NCI-H524 treated with DMSO at 0.1 percent for 48 hours (cell line): ENCODE measurements at regions not wholly inside any gene's neighbourhood (a gene's known extent, or its start where the extent isn't known, plus 50 kb on each side); places are given as distances from the start of the nearest gene placed in this dataset.

Experiments used
- DNase-seq: peaks from one replicate; lab custom pipeline; 2025; lab: John Stamatoyannopoulos, UW

DNA sequence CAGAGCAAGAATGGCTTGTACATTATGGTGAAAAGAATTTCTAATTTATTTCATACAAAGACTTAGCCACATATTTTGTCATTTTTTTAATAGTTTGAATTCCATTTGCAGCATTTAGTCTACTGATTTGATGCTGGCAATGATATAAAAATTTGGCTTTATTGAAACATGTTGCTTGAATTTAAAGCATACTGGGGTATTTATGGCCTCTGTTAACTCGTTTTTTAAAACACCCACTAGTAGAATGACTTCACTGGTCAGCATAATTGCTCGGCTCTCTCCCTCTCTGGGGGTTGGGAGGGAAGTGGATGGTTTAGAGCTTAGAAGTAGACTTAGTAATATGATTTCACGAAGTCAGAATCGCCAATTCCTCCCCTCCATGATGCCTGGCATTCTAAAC is 354.9 kb upstream of the HTR2A start:
- no peak for DNase-seq

DNA sequence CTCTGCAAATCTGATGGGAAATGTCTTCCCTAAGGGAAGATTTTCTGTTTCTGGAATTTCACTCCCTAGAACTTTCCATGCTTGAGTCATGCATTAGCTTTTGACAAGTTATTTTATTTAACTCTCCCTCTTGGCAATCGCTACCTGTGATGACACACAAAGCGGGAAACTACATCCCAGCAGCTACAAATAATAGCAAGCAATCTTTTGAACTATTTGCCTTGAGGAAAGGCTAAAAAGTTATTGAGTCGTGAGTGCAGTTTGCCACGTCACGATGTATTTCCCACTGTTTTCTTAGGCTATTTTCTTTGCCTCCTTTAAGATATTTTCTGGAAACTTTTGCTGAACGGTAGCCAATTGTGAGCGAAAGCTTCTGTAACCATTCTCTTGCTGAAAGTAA is 353.3 kb upstream of the HTR2A start:
- DNase-seq = no peak

DNA sequence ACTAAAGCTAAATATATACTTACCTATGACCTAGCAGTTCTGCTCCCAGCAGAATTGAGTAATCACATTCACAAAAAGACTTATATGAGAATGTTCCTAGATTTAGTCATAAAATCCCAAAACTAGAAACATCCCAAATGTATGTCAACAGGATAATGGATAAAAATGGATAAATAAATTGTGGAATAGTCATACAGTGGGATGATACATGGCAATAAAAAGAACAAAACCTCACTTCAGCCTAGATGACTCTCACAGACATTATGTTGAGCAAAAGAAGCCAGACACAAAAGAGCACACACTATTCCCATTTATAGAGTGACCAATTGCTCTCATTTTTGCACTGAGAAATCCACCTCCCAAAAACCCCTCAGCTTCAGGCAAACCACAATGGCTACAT is 352.4 kb upstream of the HTR2A start:
- DNase-seq = no peak

DNA sequence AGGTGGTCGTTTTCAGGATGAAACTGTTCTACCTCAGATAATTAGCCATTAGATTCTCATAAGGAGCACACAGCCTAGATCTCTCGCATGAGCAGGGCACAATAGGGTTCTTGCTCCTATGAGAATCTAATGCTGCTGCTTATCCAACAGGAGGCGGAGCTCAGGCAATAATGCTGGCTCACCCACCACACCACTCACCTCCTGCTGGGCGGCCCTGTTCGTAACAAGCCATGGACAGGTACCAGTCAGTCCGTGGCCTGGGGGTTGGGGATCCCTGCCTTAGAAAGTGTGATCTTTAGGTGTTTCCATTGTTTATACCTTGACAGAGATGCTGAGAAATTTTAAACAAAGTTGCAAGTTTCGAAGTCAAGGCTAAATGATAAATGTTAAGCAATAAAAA is 344.6 kb upstream of the HTR2A start:
- DNase-seq = no peak

DNA sequence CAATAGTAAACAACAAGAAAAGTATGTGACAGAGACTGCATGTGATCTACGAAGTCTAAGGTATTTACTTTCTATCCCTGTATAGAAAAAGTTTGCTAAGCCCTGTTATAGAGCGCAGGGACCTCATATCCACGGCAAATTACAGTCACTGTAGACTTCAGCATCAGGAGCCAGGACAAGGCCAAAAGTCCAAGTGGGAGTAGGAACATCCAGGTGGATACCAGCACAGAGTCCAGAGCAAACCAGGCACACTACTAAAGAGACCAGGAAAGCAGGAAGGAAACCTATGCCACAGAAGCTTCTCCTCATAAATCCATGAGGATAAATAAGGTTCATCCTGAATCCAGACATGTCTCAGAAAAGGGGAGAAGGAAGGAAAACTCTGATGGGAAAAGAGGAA is 342.2 kb upstream of the HTR2A start:
- no peak for DNase-seq

DNA sequence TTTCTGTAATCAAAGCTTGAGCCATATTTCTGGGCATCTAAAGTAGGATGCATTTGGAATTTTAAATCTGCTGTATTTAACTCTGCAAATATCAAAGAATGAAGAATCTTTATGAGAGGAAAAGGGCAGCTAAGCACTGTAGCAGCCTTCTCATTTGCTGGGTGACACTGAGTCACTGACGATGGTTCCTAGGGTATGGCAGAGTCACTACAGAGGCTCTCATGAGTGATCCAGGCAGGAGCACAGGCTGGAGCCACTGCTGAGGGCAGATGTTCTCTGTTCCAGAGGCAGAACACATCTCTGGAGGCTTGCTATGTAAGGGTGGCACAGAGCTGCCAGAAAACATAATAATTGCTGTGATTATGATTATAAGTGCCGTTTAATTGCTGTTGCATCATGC is 340.7 kb upstream of the HTR2A start:
- no peak for DNase-seq

DNA sequence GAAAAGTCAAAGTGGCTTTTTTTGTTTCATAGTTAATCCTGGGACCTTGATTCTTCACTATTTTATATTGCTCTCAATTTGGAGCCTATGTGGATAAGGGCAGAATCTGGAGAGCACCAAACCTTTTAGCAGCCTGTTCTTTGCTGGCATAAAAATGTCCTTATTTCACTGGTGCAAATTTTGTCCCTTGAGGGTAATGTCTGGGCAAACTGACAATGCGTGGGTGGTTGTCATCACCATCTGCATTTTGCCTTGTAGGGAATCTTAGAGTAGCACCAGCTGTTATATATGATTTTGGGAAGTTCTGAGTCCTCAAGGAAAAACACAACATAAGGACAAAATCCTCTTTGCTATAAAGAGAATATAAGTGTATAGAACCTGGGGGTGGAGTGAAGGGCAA is 336.9 kb upstream of the HTR2A start:
- DNase-seq = no peak

DNA sequence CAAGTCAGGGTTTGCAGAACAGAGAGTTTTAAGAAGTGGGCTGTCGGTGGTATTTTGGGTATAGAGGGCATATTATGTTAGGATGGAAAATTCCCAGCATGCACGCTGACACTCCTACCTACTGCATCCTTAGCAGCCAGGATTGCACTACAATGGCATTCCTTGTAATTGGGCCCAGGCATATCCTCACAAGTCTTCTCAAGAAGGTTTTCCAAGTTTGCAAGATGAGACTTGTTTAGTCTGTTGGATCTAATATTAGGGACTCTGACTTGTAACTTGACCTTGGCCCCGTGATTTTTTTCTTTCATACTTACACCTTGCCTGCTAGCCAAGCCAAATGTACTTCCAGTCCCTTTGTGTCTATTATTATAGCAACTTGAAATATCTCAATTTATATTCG is 335.7 kb upstream of the HTR2A start:
- no peak for DNase-seq

DNA sequence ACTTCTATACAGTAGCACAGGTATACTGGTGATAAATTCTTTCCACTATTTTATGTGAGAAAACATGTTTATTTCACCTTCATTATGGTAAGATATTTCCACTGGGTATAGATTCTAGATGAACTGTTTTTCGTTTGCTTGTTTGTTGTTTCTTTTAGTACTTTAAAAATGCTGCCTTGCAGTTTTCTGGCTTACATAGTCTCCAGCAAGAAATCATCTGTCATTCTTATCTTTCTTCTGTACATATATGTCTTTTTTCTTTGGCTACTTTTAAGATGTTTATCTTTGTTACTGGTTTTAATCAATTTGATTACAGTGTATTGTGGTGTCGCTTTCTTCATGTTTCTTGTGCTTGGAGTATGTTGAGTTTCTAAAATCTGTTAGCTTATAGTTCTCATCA is 333.3 kb upstream of the HTR2A start:
- DNase-seq = no peak

DNA sequence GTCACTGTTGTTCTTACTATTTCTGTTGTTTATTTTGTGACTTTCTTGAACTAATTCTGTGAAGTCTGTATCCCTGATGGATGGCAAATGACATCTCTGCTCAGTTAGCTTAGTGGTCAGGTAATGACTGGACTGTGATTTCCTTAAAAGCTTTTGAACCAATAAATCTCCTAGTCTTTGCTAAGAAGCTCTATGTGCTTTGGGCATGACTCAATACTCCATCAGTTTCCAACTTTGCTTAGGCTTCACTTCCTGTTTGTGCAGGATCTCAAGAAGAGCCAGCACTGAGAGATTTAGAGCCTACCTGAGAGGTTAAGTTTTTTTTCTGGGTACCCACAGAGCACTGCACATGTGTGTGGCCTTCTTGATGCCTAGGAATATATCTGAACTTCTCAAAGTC is 329.7 kb upstream of the HTR2A start:
- no peak for DNase-seq

DNA sequence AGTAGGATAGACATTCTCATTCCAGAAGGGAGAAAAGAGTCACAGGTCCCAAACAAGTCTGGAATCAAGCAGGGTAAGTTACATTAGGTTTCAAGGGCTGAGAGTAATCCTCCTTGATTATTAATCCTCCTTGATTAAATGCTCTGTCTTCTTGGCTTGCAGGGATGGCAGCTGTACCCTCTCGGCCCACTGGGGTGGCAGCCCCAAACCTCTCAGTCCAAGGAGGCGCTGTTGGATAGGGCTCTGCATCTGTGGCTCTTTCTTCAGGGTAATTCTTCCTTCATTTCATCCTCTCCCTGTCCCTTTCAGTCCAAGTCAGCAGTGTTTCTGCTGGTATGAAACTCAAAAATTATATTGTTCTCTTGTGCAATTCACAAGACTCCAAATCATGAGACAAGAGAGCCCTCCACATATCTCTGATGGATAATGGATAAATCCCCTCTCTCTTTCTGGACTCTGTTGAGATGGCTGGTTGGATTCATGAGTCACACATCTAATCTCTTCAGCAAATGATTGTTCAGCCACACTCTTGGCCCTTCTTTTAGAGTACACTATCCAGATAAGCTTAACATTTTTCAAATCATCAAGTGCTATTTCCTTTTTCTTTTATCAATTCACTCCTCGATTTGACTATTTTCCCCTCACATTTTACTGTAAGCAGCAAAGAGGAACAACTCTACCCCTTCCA is 323.7 kb upstream of the HTR2A start:
- no peak for DNase-seq

DNA sequence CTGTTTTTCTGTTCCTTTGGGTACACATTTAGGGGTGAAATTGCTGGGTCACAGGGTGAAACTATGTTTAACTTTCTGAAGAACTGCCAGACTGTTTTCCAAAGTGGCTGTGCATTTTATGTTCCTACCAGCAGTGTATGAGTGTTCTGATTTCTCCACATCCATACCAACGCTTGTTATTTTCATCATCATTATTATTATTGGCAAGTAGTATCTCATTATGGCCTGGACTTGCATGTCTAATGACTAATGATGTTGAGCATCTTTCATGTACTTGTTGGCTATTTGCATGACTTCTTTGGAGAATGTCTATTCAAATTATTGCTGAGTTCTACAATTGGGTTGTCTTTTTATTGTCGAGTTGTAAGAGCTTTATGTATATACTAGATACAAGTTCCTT is 321.8 kb upstream of the HTR2A start:
- DNase-seq = no peak

DNA sequence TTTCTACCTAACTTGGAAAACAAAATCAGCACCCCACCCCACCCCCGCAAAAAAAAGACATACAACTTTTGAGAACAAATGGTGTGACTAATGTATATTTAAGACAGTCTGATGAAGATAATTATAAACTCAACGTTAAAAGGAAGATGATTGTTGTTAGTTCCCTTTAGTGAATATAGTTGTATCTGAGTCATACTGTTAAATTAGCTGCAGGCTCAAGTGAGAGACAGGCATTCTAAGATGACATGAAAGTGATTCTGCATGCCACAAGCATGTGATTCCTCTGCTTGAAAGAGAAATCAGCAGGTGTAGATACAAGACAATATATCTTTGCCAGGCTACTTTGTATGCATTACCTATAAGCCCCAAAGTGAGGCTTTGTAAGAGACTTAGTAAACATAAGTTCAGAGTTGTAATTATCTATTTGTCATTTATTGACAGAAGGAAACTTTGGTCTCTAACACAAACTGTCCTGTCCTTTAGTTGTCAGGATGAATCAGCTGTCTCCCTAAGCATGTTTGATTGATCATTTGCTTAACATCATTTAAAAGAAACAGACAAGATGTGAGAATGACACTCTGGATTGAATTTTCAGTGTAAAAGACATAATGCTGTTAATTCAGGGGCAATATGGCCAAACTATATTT is 319.4 kb upstream of the HTR2A start:
- no peak for DNase-seq

DNA sequence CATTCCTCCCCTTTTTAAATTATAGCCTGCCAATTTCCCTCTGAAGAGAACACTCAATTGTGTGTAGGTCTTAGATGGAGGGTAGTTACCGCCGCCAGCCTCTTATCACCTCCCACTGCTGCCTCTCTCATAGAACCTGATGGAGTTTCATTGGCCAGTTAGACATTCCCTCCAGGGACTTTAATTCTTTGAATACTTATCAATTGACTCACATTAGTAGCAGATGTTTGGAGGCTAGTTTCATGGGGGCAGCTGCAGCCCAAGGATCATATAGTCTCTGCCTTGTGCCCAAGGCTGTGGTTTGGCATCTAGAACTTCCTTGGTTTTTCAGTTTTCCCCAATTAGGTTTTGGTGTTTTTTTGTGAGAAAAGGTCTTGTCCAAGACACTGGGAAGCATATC is 318.9 kb upstream of the HTR2A start:
- no peak for DNase-seq

DNA sequence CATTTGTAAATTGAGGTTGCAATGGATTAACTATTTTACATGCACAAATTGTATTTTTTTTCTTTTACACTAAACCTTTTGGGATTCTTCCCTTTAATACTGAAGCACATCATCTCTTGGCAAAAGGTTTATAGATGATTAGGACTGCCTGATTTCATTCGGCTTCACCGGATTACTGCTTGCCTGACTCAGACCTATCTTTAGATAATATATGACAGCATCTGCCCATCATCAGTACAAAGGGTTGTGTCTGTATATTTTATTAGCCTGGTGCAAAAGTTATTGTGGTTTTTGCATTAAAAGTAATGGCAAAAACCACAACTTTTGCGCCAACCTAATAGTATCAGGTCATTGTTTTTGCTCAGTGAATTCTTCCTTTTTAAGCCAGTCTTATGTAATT is 316.2 kb upstream of the HTR2A start:
- no peak for DNase-seq

DNA sequence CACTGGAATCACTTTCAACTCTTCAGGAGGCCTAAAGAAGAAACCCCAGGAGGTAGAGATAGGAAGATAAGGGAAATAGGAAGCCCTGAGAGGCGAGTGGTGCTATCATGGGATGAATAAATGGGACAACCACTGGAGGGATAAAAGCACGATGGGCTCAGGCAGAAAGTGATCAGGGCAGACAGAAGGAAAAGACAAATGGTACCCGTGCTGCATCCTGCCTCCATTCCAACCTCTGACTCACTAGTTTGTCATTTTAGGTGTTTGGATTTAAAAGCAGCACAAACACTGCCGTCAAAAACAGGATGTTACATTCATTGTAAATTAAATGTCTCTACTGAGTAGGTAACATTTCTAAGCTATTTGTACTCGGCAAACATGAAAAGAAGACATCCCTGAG is 314.3 kb upstream of the HTR2A start:
- no peak for DNase-seq

DNA sequence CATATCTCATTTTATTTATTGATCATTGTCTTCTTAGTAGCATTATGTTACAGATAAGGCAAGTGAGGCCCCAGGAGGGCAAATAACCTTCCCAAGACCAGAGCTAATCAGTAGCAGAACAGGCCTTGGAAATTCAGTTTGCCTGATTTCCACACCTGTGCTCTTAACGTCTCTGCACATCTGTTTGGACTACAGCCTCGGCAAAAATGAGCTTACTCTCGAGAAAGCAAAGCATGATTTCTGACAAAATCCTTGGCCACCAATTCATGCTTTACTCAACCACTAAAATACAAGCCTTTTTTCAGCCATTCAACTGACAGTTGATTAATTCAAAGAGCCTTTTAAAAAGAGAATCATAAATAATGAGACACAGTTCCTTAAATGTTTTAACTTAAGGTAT is 309.3 kb upstream of the HTR2A start:
- no peak for DNase-seq

DNA sequence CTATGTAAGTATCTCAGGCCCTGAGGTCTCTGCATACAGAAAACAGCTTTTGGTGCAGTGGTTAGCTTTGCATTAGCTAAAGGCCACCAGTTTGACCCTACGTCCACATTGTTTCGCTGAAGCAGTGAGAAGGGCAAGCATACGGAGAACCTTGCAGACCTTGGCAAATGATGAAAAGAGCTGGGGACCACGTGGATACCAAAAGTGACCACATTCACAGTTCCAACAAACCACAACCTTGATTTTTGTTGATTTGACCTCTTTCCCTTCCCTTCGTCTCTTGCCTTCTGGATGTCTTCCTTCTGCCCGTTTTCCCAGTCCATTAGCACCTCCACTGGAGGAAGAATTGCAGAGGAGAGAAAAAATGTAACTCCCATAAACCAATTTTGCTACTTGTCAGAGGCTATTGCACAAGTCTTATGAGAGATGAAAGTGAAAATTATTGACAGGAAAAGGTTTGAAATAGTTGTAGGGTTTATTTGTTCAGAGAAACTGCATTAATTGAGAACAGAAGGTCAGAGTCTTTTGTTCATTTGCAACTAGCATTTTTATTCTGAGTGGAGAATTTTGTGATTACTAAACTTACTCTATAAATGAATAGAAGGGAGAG is 293.9 kb upstream of the HTR2A start:
- no peak for DNase-seq

DNA sequence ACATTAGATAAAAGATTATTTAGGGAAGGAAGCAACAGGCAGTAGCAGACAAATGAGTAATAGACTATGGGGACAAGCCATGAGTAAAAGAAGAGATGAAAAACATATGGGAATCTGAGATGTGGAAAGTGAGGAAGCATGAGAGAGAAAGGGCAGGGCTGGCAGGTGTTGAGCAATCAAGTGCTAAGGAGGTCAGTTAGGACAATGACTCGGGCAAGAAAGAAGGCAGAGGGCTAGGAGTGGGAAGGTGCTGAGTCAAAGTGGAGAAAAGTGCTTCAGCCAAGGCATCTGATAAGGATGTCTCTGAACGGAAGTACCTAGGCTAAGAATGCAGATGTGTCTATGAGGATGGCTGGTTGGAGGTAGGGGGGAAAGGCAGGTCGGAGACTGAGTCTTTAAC is 291.9 kb upstream of the HTR2A start:
- no peak for DNase-seq

DNA sequence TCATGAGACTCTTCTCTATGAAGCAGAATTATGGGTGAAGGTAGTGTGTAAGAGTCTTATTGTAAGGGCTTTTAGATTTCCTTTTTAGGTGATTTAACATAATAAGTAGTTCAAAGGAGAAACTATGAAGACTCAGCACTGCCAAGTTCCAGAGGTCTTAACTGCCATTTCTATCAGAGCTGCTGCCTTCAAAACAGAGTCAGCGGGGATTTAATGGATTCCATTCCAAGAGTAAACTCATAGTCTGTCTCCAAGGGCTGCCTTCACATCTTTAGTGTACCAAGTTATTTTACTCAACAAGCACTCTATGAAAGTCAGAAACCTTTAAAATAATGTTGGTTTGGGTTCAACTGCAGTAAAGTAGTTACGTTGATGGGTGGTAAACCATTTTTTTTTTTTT is 289.6 kb upstream of the HTR2A start:
- DNase-seq = no peak

DNA sequence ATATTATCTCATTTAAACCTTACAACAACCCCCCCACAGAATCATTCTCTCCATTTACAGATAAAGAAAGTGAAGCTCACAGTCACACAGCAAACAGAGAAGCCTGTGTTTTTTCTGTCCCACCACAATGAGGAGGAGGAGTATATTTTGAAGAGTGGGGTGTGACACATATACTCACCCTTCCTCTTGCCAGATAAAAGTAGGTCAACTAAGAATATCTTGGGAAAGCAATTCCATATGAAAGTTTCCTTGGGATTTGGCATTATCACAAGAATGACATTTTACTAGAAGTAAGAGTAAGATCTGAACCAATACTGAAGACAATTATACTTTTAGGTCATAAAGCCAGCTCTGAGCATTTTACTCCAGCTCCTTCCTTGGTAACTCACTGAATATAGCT is 287.5 kb upstream of the HTR2A start:
- DNase-seq = no peak

DNA sequence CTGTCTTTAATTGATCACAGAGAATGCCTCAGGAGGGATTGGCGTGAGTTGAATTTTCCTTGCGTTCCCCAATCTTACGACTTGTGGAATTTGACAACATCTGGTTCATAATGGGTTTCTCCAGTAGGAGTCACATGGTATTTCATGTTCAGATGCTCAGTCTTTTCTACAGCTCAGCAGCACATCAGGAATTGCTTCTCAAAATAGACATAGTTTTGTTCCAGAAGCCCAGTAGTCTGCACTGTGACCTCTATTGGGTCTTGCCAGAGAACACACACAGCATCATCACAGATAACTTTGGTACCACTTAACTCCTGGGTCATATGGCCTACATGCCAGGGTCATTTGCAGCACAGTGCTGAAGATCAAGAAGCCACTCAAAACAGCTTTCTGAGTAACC is 282.5 kb upstream of the HTR2A start:
- no peak for DNase-seq

DNA sequence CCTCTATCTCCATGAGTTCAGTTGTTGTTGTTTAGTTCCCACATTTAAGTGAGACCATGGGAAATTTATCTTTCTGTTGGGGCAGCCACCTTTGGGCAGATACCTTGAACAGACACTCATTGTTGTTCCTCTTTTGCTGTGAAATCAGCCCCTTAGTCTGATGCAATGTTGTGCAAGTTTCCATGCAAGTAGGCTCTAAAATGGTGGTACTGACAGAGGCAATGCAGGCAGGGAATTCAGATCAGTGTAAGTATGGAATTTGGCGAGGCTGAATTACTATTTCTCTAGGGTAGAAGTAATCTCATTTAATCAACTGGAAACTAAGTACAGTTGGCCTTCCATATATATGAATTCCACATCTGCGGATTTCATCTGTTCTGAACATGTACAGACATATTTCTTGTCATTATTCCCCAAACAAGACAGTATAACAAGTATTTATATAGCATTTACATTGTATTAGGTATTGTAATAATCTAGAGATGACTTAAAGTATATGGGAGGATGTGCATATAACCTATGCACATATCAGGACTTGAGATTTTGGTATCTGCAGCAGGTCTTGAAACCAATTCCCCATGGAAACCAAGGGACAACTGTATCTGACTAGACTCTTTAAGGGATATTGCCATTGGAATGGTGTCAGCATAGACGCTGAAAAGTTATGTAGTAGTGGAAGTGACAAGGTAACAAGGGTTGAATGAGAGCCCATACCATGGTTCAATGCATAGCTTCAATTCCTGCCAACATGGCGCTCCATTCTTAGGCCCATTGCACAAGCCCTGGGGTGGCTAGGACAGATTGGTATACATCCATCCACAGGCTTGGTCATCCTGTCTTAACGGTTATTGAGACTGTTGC is 281.5 kb upstream of the HTR2A start:
- no peak for DNase-seq
